Spleen (tissue), 11 donors: ENCODE measurements at regions not wholly inside any gene's neighbourhood (a gene's known extent, or its start where the extent isn't known, plus 50 kb on each side); places are given as distances from the start of the nearest gene placed in this dataset.

Experiments used
- DNase-seq: peaks from one replicate; pipeline ENCODE4 v3.0.0-alpha.2; 2020
- H3K27ac ChIP-seq, 8 donors: fragments of 200-600 bp; sonication (generic) in 7 of 8; 1 replicate in 4 of 8; 2 replicates in 4 of 8; pipeline versions ENCODE4 v1.5.0 to v1.8.0; 2016 to 2021; ENCODE audit warnings: inconsistent platforms in 4 of 8, mild to moderate bottlenecking in 4 of 8, moderate library complexity in 1 of 8
- H3K27me3 ChIP-seq, 7 donors: fragments of 200-600 bp; sonication (generic) in 6 of 7; replicated peaks in 1 of 7; 1 replicate in 4 of 7; 2 replicates in 3 of 7; pipeline versions ENCODE4 v1.5.0 to v1.8.0; 2016 to 2021; ENCODE audit warnings: inconsistent platforms in 3 of 7, mild to moderate bottlenecking in 1 of 7
- H3K36me3 ChIP-seq, 6 donors: fragments of 200-600 bp; sonication (generic) in 5 of 6; 1 replicate in 4 of 6; 2 replicates in 2 of 6; pipeline versions ENCODE4 v1.5.0 to v1.8.0; 2016 to 2021; ENCODE audit warnings: inconsistent platforms in 2 of 6
- H3K4me1 ChIP-seq, 6 donors: fragments of 200-600 bp; sonication (generic) in 5 of 6; 1 replicate in 3 of 6; 2 replicates in 3 of 6; pipeline versions ENCODE4 v1.5.0 to v1.8.0; 2016 to 2021; ENCODE audit warnings: inconsistent platforms in 3 of 6
- H3K4me3 ChIP-seq, 8 donors: fragments of 200-600 bp; sonication (generic) in 7 of 8; 1 replicate in 4 of 8; 2 replicates in 4 of 8; pipeline versions ENCODE4 v1.5.0 to v1.8.0; 2016 to 2021; ENCODE audit warnings: inconsistent platforms in 4 of 8, mild to moderate bottlenecking in 4 of 8, moderate library complexity in 2 of 8
- H3K9me3 ChIP-seq, 8 donors: fragments of 200-600 bp; sonication (generic) in 7 of 8; 1 replicate in 4 of 8; 2 replicates in 4 of 8; pipeline versions ENCODE4 v1.5.0 to v1.8.0; 2016 to 2021; ENCODE audit warnings: inconsistent platforms in 4 of 8
- POLR2A ChIP-seq, 3 donors: fragments of 450-650 bp; IDR thresholded peaks; one replicate each; pipeline ENCODE4 v1.5.1; 2017; ENCODE audit warnings: antibody characterized with exemption in 3 of 3, mild to moderate bottlenecking in 1 of 3
- POLR2AphosphoS5 ChIP-seq, 3 donors: sonication (generic); formaldehyde crosslinking; IDR thresholded peaks; one replicate each; pipeline ENCODE4 v1.5.1; 2017; ENCODE audit warnings: antibody characterized with exemption in 3 of 3
- WGBS, 5 donors: extraction: QIAGEN DNeasy Blood & Tissue Kit in 3 of 5; methylation state at CpG; one replicate each; pipeline versions ENCODE4 v1.1.5 to v1.1.7; 2013 to 2018; 5-methylcytosine and 5-hydroxymethylcytosine counted together
- intact Hi-C: fragments of 100-400 bp; cut with DNase I; formaldehyde crosslinking; loops from one replicate; pipeline ENCODE4 v1.15.0; 2023; ENCODE audit warnings: low total_unique reads
- TF ChIP-seq, protein P1 (sequence below), 11 experiments: fragments of 200-600 bp in 7 of 11; fragments of 450-650 bp in 4 of 11; sonication (generic) in 4 of 11; IDR thresholded peaks in 8 of 11; conservative IDR thresholded peaks in 3 of 11; 1 replicate in 7 of 11; 2 replicates in 4 of 11; pipeline versions ENCODE4 v1.4.0 to v1.8.0; 2016 to 2021; ENCODE audit warnings: antibody characterized with exemption in 11 of 11, inconsistent platforms in 4 of 11, mild to moderate bottlenecking in 1 of 11
- donor health status: healthy with polysubstance abuse.
- donor health status: DM: no; HTN: no; CAD: no; lungs with moderate emphysema.
- donor health status: DM: no; HTN: no; CAD: no.
- donor health status: Bipolar disorder and iron deficiency.
- donor health status: healthy.
- donor health status: DM: no; HTN: no; CAD: no.
- donor health status: DM: yes; HTN: yes; CAD: no.

DNA sequence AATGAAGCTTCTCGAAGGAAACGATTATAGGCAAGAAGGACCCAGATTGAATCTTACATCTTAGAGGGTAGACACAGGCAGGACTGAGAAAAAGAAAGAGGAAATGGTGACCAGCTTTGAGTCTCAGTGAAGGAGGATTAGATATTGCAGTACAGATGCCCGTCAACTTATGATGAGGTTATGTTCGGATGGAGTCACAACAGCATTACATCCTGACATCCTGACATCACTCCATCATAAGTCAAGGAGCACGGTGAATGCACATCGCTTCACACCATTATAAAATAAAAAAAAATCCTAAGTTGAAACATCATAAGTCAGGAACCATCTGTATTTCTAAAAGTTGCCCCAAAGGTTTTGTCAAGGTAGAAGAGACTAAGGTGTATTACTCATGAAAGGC, 312.3 kb upstream of the PLXNA2 start:
- H3K4me1 ChIP-seq = no peaks in the 10 kb centered on the region
- no peaks in the 10 kb centered on the region for H3K9me3 ChIP-seq
- WGBS, 5 donors = 84 to 95% (median 93%) methylated on average over 6 of the region's 6 CpGs
- TF ChIP-seq POLR2AphosphoS5 (IDR thresholded peaks at IDR 0.05) (no peak), POLR2A (IDR thresholded peaks at IDR 0.05) (no peak)
- TF ChIP-seq, protein P1, sequence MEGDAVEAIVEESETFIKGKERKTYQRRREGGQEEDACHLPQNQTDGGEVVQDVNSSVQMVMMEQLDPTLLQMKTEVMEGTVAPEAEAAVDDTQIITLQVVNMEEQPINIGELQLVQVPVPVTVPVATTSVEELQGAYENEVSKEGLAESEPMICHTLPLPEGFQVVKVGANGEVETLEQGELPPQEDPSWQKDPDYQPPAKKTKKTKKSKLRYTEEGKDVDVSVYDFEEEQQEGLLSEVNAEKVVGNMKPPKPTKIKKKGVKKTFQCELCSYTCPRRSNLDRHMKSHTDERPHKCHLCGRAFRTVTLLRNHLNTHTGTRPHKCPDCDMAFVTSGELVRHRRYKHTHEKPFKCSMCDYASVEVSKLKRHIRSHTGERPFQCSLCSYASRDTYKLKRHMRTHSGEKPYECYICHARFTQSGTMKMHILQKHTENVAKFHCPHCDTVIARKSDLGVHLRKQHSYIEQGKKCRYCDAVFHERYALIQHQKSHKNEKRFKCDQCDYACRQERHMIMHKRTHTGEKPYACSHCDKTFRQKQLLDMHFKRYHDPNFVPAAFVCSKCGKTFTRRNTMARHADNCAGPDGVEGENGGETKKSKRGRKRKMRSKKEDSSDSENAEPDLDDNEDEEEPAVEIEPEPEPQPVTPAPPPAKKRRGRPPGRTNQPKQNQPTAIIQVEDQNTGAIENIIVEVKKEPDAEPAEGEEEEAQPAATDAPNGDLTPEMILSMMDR (IDR thresholded peaks at IDR 0.05 in 8 of 11, conservative IDR thresholded peaks at IDR 0.05 in 3 of 11) = no peak
- H3K36me3 ChIP-seq = no peaks in the 10 kb centered on the region
- intact Hi-C loops = no loop called here
- no peak for DNase-seq
- H3K4me3 ChIP-seq = no peak overlapping the region
- H3K27ac ChIP-seq = no peak overlapping the region
- H3K27me3 ChIP-seq = no peaks in the 10 kb centered on the region

DNA sequence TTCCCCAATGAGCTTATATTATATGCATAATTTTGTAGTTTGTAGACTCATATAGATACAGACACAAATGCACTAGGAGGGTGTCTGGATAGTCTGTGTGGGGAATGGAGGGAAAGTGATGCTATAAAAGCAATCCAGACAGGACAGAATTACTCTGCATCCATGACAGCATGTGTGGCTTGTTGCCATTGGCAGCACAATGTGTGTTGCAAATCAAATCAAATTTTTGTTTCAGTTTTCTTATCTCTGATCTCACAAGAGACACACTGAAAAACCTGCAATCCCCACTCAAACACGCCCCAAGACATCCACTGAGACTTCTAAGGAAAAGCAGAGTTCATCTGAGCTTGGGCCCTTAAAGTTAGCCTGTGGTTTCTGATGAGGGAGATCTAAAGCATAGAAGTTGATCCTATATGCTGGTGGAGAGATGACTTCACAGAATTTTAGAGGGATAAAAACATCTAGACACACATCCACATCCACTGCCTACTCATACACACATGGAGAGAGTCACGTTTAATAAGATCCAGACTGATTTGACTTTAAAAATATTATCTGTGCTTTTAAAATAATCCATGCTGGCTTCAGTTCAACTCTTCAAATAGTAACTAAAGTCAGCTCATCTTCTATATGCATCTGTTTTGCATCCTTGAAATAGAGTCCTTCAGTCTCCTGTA, 313.0 kb upstream of the PLXNA2 start:
- intact Hi-C loops = no loop called here
- 64 to 84% (median 75%) methylated on average over 2 of the region's 2 CpGs for WGBS, 5 donors
- no peak overlapping the region for H3K4me3 ChIP-seq
- DNase-seq = no peak
- no peaks in the 10 kb centered on the region for H3K4me1 ChIP-seq
- no peaks in the 10 kb centered on the region for H3K36me3 ChIP-seq
- H3K27me3 ChIP-seq = no peaks in the 10 kb centered on the region
- no peak overlapping the region for H3K27ac ChIP-seq
- H3K9me3 ChIP-seq = no peaks in the 10 kb centered on the region
- no peak for TF ChIP-seq POLR2A (IDR thresholded peaks at IDR 0.05)
- TF ChIP-seq POLR2AphosphoS5 (IDR thresholded peaks at IDR 0.05) = no peak
- TF ChIP-seq, protein P1 (IDR thresholded peaks at IDR 0.05 in 8 of 11, conservative IDR thresholded peaks at IDR 0.05 in 3 of 11) = no peak

GRCh38 chr1:208557723-208558094, 313.5 kb upstream of the PLXNA2 start:
- Histone ChIP-seq H3K4me3 (no peak overlapping the region), H3K27me3 (no peaks in the 10 kb centered on the region), H3K27ac (no peak overlapping the region), H3K9me3 (no peaks in the 10 kb centered on the region), H3K4me1 (no peaks in the 10 kb centered on the region), H3K36me3 (no peaks in the 10 kb centered on the region)
- intact Hi-C loops = no loop called here
- no peak for TF ChIP-seq POLR2A (IDR thresholded peaks at IDR 0.05)
- TF ChIP-seq POLR2AphosphoS5 (IDR thresholded peaks at IDR 0.05) = no peak
- TF ChIP-seq, protein P1 (IDR thresholded peaks at IDR 0.05 in 8 of 11, conservative IDR thresholded peaks at IDR 0.05 in 3 of 11) = no peak
- WGBS, 5 donors = 55 to 79% (median 70%) methylated on average over 3 of the region's 3 CpGs
- no peak for DNase-seq

- no peaks in the 10 kb centered on the region for H3K9me3 ChIP-seq
- intact Hi-C loops = no loop called here
- H3K4me1 ChIP-seq = no peaks in the 10 kb centered on the region
- H3K27ac ChIP-seq = no peak overlapping the region
- DNase-seq = no peak
- H3K4me3 ChIP-seq = no peak overlapping the region
- 78 to 94% (median 88%) methylated on average over 6 of the region's 6 CpGs for WGBS, 5 donors
- peaks cover 0 to 6% (median 0%) of the 10 kb centered on the region in 7 donors for H3K27me3 ChIP-seq
- TF ChIP-seq, protein P1 (IDR thresholded peaks at IDR 0.05 in 8 of 11, conservative IDR thresholded peaks at IDR 0.05 in 3 of 11) = no peak
- TF ChIP-seq POLR2A (IDR thresholded peaks at IDR 0.05) (no peak), POLR2AphosphoS5 (IDR thresholded peaks at IDR 0.05) (no peak)
- no peaks in the 10 kb centered on the region for H3K36me3 ChIP-seq
These were observed 315.6 kb upstream of the PLXNA2 start for GRCh38 chr1:208559597-208560329.
